Adrenal gland (tissue), 5 donors: ENCODE measurements at regions not wholly inside any gene's neighbourhood (a gene's known extent, or its start where the extent isn't known, plus 50 kb on each side); places are given as distances from the start of the nearest gene placed in this dataset.

ENCODE experiments used
- POLR2A ChIP-seq, 2 donors: fragments of 450-650 bp; IDR thresholded peaks; one replicate each; pipeline ENCODE4 v1.6.1; 2017; ENCODE audit warnings: antibody characterized with exemption in 2 of 2, mild to moderate bottlenecking in 2 of 2, moderate library complexity in 1 of 2
- TF ChIP-seq, protein P1 (sequence below), 6 experiments: fragments of 450-650 bp in 4 of 6; fragments of 200-600 bp in 2 of 6; sonication (generic) in 1 of 6; IDR thresholded peaks; 1 replicate in 5 of 6; 2 replicates in 1 of 6; pipeline versions ENCODE4 v1.5.1 to v1.8.0; 2016 to 2021; ENCODE audit warnings: antibody characterized with exemption in 6 of 6, mild to moderate bottlenecking in 2 of 6, moderate library complexity in 1 of 6
- donor health status: DM: no; HTN: no; CAD: no.

DNA sequence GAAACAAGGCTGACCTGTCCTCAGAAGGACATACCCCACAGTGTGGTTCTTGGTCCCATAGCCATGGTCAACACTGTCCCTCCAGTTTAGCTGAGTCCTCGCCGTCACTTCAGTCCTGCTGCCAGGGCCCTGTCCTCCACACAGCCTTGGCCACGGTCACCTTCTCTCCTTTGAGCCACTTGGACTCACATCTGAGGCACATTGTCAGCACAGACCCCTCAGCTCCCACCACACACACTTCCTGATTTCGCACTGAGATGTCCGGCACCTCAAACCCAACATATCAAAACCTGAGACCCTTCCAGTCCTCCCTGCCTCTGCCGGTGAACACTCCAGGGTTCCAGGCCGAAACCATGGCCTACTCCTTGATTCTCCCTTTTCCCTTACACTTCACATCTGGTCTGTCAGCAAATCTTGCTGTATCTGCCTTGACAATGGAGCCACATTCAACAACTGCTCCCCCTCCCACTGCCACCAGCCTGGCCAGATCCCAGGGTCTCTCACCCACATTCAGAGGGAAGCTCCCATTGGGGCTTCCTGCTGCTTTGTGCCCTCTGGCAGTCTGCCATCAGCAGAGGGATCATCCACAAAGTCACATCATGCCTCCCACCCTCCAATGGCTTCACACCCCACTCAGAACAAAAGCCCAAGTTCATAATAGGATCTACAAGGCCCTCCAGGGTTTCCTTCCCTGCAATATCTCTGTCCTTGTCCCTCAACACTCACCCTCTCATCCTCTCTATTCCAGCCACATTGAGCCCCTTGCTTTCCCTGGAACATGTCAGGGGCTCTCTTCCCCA, 219.6 kb upstream of the SHH start:
- TF ChIP-seq, protein P1, sequence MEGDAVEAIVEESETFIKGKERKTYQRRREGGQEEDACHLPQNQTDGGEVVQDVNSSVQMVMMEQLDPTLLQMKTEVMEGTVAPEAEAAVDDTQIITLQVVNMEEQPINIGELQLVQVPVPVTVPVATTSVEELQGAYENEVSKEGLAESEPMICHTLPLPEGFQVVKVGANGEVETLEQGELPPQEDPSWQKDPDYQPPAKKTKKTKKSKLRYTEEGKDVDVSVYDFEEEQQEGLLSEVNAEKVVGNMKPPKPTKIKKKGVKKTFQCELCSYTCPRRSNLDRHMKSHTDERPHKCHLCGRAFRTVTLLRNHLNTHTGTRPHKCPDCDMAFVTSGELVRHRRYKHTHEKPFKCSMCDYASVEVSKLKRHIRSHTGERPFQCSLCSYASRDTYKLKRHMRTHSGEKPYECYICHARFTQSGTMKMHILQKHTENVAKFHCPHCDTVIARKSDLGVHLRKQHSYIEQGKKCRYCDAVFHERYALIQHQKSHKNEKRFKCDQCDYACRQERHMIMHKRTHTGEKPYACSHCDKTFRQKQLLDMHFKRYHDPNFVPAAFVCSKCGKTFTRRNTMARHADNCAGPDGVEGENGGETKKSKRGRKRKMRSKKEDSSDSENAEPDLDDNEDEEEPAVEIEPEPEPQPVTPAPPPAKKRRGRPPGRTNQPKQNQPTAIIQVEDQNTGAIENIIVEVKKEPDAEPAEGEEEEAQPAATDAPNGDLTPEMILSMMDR (IDR thresholded peaks at IDR 0.05), result no peak
- no peak for TF ChIP-seq POLR2A (IDR thresholded peaks at IDR 0.05)
